Activated CD4-positive, alpha-beta T cell treated with anti-CD3 and anti-CD28 coated beads, Interleukin-2, amount 50 U/mL, for 1 hour (primary cell): ENCODE measurements at regions not wholly inside any gene's neighbourhood (a gene's known extent, or its start where the extent isn't known, plus 50 kb on each side); places are given as distances from the start of the nearest gene placed in this dataset.

ENCODE experiments used
- DNase-seq: peaks from one replicate; pipeline ENCODE4 v3.0.0-alpha.2; 2020

DNA sequence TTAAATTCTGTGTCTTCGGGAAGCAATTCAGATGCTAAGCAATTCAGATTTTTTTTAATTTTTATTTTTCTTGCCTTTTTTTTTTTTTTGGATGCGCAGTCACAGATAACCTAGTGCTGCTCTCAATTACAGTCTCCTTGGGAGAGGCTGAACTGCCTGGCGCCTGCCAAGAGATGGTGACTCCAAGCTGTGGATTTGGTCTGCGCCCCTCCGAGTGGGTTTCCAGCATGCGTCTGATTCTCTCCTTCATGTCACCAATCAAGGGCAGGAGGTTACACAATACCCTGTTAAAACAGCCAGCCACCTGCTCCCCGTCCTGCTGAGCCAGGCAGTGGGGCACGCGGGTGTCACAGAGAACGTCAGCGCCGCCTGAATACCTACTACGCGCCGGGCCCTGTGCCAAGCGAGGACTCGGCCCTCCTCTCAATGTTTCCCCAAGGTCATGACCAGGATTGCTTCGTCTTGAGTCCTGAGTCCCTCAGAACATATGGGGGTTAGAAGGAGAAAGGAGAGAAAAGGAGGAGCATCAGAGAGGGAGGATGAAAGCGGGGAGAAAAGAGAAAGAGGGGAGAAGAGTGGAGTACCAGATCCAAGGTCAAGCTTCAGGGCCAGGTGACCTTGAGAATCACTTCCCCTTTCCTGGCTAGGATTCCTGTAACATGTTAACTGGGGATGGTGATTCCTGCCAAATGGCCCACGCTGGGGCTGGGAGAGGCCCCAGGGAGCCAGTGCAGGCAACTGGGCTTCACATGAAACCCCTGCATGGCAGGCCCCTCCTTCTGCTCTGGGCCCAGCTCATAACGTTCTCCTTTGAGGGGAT, 213.6 kb downstream of the URI1 start:
- no peak for DNase-seq

- DNase-seq = no peak
These were observed 214.6 kb downstream of the URI1 start for GRCh38 chr19:30156646-30157045.

GRCh38 chr19:30158067-30158892, 213.9 kb upstream of the ZNF536 start:
- DNase-seq = no peak

- no peak for DNase-seq
These were observed 213.3 kb upstream of the ZNF536 start for GRCh38 chr19:30158893-30159245.

GRCh38 chr19:30159636-30160035, 212.5 kb upstream of the ZNF536 start:
- no peak for DNase-seq

GRCh38 chr19:30160426-30160825, 211.8 kb upstream of the ZNF536 start:
- DNase-seq = no peak

- no peak for DNase-seq
These were observed 211.0 kb upstream of the ZNF536 start for GRCh38 chr19:30161021-30161655.

- DNase-seq = no peak
These were observed 210.4 kb upstream of the ZNF536 start for GRCh38 chr19:30161770-30162169.

- DNase-seq = no peak
These were observed 209.5 kb upstream of the ZNF536 start for GRCh38 chr19:30162718-30163117.

- no peak for DNase-seq
These were observed 208.5 kb upstream of the ZNF536 start for GRCh38 chr19:30163663-30164062.

DNA sequence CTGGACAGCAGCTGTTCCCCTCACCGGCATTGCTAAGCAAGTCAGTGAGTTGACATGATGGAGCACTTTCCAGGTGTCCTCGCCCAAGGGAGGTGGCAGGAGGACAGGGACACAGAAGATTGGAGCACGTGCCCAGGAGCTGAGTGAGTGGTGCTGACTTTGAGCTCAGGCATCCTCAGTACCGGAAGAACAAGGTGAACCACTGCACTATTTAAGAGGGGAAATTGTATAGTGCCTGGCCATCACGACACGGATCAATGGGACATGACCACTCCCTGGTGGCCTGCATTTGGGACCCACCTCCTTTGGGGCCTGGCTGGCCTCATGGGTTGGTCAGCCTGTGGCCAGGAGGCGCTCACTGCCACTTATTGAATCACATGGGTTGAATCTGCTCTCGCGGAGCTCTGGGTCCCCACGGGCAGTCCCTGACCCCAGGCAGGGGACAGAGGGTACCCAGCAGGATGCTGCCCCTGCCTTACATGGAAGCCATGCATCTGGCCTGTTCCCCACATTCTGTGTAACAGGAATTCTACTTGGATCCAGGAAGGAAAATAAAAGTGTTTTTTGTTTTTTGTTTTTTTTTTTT, 206.9 kb upstream of the ZNF536 start:
- DNase-seq = no peak

DNA sequence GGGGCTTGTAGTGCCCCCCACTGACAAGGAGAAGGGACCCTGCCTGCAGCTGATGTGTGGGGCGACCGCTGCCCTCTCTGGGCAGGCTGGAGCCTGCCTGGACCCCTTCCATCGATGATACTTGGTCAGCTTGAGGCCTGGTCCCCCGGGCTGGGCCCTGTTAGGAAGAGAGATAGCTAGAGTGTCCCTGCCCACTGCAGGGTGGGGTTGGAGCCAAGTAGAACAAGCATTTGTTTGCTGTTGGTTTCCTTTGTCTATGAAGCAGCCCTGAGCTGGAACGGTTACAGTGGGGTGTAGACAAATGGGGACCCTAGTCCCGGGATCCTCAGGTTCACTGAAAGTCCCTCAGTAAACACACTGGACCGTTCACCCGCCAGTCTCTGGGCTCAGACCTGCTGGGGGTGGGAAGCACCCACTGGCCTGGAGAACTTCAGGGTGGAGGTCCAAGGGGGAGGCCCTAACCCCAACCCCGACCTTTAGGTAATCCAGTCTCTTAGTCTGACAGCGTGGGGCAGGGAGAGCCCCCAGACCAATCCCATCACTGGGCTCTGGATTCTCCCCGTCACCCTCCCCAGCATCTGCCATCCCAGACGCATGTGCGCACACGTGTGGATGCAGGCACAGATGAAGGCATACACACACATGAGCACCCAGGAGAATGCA, 204.8 kb upstream of the ZNF536 start:
- no peak for DNase-seq

DNA sequence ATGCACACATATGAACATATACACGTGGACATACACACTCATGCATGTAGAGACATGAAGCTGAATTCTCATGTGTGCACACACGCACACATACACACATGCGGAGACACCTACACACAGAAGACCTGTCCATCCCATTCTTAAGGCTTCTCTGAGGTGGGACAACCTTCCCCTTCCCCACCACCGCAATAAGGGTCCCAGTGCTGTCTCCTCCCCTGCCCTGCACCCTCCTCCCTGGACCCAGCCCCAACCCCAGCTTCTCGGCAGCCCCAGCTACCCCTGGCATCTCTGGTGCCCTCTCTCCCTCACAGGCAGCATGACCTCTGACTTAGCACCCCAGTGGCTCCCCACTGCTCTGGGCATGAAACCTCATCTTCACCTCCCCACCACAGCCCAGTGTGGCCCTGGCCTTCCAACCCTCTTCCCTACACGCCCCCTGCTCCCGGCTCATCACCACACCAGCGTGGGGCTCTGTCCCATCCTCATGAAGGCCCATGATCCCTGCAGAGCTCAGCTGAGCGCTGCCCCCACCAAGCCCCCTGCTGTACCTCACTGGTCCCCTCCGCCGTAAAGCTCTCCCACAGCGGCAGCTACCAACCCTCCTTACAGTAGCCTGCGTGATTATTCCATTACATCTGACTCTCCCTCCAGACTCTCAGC, 204.1 kb upstream of the ZNF536 start:
- DNase-seq = no peak

- DNase-seq = no peak
These were observed 203.4 kb upstream of the ZNF536 start for GRCh38 chr19:30168760-30169159.

DNA sequence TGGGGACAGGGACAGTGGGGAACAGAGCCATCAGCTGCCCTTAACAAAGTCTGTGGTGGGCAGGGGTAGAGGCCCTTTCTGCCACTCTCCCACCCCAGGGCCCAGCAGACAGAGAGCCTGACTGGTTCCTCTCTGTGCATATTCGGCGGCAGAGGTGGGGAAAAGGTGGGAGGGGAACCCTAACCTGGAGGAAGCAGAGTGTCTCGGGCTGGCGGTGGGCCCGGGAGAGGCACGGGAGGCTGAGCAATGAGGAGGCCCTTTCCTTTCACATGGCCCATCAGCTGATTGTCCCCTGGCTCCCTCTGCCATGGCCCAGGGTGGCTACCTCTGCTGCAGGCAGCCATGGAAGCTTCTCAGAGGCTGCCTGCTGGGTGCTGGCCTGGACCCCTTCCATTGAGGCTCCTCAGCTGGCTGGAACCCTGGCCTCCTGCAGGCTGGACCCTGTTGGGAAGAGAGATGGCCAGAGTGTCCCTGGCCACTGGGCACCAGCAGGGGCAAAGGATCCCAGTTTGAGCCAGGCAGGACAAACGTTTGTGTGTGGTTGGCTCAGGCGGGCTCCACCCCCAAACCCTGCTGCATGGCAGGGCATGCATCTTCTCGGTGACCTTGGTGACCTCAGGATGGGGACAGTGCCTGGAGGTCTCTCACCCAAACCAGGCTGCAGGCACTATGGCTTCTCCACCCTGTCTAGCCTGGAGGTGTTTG, 202.8 kb upstream of the ZNF536 start:
- no peak for DNase-seq

DNA sequence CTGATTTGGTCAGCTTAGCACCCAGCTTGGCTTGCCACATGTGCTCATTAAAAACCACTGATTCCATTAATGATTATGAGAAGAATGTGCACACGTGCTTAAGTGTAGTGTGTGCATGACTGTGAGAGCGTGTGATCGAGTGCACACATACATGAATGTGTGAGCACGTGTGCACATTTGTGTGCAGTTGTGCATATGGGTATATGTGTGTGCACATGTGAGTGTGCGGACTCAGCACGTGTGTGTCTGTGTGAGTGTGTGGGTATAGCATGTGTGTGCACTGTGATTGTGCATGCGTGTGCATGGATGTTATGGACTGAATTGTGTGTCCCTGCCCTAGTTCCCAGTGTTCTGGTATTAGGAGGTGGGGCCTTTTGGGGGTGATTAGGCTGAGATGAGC, 202.1 kb upstream of the ZNF536 start:
- DNase-seq = no peak

GRCh38 chr19:30170495-30171137, 201.6 kb upstream of the ZNF536 start:
- no peak for DNase-seq

DNA sequence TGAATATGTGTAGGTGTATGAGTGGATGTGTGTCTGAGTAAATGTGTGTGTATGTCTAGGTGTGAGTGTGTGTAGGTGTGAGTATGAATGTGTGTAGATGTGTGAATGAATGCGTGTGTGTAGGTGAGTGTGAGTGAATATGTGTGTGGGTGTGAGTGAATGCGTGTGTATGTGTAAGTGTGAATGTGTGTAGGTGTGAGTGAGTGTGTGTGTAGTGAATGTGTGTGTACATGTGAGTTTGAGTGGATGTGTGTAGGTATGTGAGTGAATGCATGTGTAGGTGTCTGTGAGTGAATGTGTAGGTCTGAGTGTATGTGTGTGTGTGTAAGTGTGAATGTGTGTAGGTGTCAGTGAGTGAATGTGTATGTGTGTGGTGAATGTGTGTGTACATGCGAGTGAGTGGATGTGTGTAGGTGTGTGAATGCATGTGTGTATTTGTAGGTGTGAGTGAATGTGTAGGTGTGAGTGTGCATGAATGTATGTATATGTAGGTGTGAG, 201.0 kb upstream of the ZNF536 start:
- DNase-seq = no peak

DNA sequence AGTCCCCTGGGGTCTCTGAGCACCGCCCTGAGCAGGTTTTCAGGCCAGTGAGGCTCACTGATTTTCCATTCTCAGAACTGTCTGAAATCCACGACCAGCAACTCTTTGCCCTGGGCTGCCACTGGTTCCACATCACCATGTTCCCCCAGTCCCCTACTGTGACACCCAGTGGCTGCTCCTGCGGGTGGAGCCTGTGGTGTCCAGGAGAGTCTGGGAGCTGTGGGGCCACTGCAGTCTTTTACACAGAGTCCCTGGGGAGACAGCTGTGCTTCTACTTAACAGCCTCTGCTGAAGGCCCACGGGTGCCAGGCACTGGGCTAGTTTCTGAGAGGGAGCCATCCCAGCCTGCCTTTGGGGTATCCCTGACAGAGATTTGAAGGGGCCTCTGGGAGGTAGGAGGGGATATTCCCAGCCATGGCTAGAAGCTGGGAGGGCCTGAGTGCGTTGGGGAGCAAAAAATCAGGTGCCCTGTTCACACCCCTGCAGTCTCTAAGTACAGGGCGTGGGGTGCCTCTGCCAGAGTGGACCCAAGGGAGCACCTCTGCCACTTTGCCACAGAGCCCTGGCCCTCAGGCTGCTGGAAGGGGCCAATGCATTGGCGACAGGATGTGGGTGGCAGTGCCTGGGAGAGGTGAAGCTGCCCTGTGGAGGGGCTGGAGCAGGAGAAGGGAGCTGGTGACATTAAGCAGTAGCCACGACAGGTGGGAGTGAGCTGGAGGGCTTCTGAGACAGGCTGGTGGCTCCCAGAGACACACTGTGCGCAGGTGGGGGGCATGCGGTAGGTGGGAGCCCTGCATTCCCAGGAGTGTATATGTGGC, 200.2 kb upstream of the ZNF536 start:
- no peak for DNase-seq
